ENCODE measurements at regions not wholly inside any gene's neighbourhood (a gene's known extent, or its start where the extent isn't known, plus 50 kb on each side); places are given as distances from the start of the nearest gene placed in this dataset.

- no peak for TF ChIP-seq POLR2A (IDR thresholded peaks at IDR 0.05; ENCODE audit: low read length)
- TF ChIP-seq GATA1 (IDR thresholded peaks at IDR 0.05; ENCODE audit: low read depth, low read length): no peak
These were observed 102.2 kb upstream of the IPO5 start for GRCh38 chr13:97851269-97851668.

All from erythroblast (primary cell).